ENCODE measurements at regions not wholly inside any gene's neighbourhood (a gene's known extent, or its start where the extent isn't known, plus 50 kb on each side); places are given as distances from the start of the nearest gene placed in this dataset.

DNA sequence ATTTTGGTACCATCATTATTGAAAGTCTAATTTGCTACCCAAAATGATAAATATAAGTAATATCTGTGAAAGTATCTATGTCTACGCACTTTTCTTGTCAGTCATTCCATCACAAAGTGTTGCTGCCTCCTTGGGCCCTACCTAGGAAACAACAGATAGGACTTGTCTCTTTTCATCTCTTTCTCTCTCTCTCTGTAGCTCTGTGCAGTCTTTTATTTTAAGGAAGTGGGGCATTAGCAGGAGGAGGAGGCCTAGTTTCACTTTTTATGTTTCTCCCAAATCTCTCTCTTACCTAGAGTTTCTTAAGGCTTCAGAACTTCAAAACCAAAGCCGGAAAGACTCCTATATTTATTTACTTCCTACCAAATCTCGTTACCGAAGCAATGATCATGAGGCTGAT lies 354.8 kb upstream of the LUZP2 start:
- no peak overlapping the region for H3K4me3 ChIP-seq (ENCODE audit: low read depth, low read length)
- TF ChIP-seq CTCF (IDR thresholded peaks at IDR 0.05; ENCODE audit: low read depth, low read length) = no peak
- DNase-seq (ENCODE audit: low read depth, low spot score) = no peak
- in situ Hi-C loops (cut with HindIII; ENCODE audit: low sequenced_read_pairs) = no loop called here

DNA sequence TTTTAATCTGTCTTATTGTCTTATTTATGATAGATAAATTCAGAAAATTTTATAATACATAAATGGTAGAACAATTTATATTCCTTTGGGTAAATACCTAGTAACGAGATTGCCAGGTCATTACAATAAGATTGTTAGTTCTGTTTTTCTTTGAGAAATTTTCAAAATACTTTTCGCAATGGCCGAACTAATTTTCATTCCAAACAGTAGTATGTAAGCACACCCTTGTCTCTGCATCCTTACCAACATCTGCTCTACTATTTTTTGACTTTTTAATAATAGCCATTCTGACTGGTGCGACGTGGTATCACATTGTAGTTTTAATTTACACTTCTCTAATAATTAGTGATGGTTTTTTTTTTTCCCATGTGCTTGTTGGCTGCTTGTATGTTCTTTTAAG lies 351.4 kb upstream of the LUZP2 start:
- no peak for DNase-seq (ENCODE audit: low read depth, low spot score)
- H3K4me3 ChIP-seq (ENCODE audit: low read depth, low read length) = no peak overlapping the region
- no peak for TF ChIP-seq CTCF (IDR thresholded peaks at IDR 0.05; ENCODE audit: low read depth, low read length)
- in situ Hi-C loops (cut with HindIII; ENCODE audit: low sequenced_read_pairs) = no loop called here

GRCh38 chr11:24153337-24153736 lies 343.5 kb upstream of the LUZP2 start:
- no peak for DNase-seq (ENCODE audit: low read depth, low spot score)
- in situ Hi-C loops (cut with HindIII; ENCODE audit: low sequenced_read_pairs) = no loop called here
- H3K4me3 ChIP-seq (ENCODE audit: low read depth, low read length) = no peak overlapping the region
- no peak for TF ChIP-seq CTCF (IDR thresholded peaks at IDR 0.05; ENCODE audit: low read depth, low read length)

GRCh38 chr11:24155792-24156191 lies 341.1 kb upstream of the LUZP2 start:
- no peak overlapping the region for H3K4me3 ChIP-seq (ENCODE audit: low read depth, low read length)
- in situ Hi-C loops (cut with HindIII; ENCODE audit: low sequenced_read_pairs) = no loop called here
- no peak for DNase-seq (ENCODE audit: low read depth, low spot score)
- TF ChIP-seq CTCF (IDR thresholded peaks at IDR 0.05; ENCODE audit: low read depth, low read length) = no peak

GRCh38 chr11:24157316-24157715 lies 339.5 kb upstream of the LUZP2 start:
- no peak for DNase-seq (ENCODE audit: low read depth, low spot score)
- in situ Hi-C loops (cut with HindIII; ENCODE audit: low sequenced_read_pairs) = no loop called here
- no peak for TF ChIP-seq CTCF (IDR thresholded peaks at IDR 0.05; ENCODE audit: low read depth, low read length)
- H3K4me3 ChIP-seq (ENCODE audit: low read depth, low read length) = no peak overlapping the region

- DNase-seq (ENCODE audit: low read depth, low spot score) = no peak
- H3K4me3 ChIP-seq (ENCODE audit: low read depth, low read length) = no peak overlapping the region
- in situ Hi-C loops (cut with HindIII; ENCODE audit: low sequenced_read_pairs) = no loop called here
- no peak for TF ChIP-seq CTCF (IDR thresholded peaks at IDR 0.05; ENCODE audit: low read depth, low read length)
Measured at GRCh38 chr11:24161587-24161986, 335.3 kb upstream of the LUZP2 start.

- DNase-seq (ENCODE audit: low read depth, low spot score) = no peak
- no peak for TF ChIP-seq CTCF (IDR thresholded peaks at IDR 0.05; ENCODE audit: low read depth, low read length)
- in situ Hi-C loops (cut with HindIII; ENCODE audit: low sequenced_read_pairs) = no loop called here
- no peak overlapping the region for H3K4me3 ChIP-seq (ENCODE audit: low read depth, low read length)
Measured at GRCh38 chr11:24163146-24163545, 333.7 kb upstream of the LUZP2 start.
